Stimulated activated CD4-positive, alpha-beta T cell treated with anti-CD3 and anti-CD28 coated beads, Interleukin-15, amount 100 ng/mL, for 24 hours (primary cell): ENCODE measurements at regions not wholly inside any gene's neighbourhood (a gene's known extent, or its start where the extent isn't known, plus 50 kb on each side); places are given as distances from the start of the nearest gene placed in this dataset.
"Not testable (repeated sequence)": the region's sequence is repeated elsewhere in the genome, so short reads cannot be mapped to it uniquely, and the experiment has no call there.

Source experiments
- DNase-seq: peaks from one replicate; pipeline ENCODE4 v3.0.0-alpha.2; 2020

DNA sequence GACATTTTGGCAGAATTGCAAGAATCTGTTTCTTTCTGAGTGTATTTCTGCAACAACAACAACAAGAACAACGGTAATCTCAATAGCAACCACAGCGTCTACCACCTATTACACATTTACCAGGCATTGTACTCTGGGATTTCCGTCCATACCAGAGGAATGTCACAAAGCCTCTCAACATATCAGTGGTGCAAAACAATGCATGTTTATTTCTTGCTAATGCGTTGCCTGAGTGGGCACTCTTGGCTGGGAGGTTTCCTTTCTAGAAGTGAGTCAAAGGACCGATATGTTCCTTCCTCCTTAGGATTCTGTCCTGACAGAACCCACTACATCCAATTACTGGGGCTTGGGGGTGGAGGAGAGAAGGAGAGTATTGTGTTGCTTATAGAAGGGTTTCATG lies 585.6 kb downstream of the TSN start:
- DNase-seq: no peak

DNA sequence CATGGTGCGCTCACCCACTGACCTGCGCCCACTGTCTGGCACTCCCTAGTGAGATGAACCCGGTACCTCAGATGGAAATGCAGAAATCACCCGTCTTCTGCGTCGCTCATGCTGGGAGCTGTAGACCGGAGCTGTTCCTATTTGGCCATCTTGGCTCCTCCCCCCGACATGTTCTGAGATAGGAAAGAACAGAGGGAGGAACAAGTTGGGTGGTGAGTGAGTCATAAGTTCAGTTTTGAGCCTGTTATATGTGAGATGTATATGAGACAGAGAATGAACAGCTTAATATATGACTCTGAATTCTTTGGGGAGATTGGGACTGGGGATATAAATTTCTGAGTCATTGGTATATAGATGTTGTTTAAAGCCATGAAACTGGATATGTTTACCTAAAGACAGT lies 596.7 kb downstream of the TSN start:
- DNase-seq: not testable (repeated sequence)

DNA sequence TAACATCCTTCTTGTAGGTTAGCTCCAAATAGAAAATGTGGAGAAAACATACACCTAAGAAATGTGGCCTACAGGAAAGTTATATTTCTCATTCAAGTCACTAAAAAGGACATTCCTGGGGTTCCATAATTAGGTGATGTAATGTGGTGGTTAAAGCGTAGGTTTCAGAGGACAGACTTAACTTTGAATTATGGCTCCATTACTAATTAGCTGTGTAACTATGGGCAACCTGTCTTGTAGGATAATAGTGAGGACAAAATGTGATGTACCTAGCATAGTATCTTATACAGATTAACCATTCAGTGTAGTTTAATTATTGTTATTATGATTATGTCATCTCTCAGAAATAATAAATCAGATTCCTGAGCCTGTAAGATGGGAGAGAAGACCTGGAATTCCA lies 602.5 kb downstream of the TSN start:
- DNase-seq: no peak

DNA sequence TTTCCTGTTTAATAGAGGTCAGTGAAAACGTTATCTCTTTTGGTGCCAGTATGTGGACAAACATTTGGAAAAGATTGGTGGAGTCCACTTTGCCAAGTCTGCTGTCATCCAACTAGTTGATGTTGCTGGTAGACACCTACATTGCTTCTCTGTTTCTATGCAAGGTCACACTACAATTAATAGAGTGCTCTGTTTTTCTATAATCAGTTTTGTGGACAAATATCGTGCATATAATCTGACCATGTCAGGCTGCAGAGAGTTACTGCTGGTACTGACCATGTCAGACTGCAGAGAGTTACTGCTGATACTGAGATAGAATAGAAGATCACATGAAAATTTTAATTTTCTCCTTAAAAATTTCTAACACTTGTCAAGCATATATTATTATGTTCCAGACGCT lies 603.3 kb downstream of the TSN start:
- no peak for DNase-seq

DNA sequence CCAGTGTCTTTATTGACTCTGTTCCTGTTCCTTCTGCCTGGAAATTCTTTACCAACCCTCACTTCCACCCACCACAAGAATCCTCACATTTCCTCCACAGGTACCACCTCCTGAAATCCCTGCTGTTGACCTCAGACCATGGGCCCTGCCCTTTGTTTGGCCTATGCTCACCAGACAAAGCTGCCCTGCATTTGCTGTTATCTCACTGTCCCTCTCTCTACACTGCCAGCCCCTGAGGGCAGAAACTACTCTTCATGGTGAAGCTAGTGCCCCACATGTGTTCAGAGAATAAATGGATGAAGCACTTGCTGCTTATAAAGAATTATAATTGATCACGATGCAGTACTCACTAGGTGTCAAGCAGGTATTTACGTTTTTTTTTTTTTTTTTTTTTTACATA lies 608.4 kb downstream of the TSN start:
- DNase-seq: no peak

DNA sequence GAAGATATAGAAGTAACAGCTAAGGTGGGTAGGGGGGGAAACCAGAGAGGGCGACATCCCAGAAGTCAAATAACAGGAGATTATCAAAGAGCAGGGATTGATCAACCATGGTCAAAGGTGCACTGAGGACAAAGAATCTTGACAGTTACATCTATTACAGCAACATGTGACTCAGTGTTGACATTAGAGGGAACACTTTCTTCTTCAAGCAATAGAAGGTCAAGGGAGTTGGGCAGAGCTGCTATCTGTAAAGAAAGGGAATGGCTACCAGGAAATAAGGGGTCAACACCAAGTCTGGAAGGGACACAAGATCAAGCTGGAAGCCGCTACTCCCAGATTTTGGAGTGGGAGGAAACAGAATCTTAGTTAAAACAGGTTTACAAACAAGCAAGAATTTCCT lies 611.0 kb downstream of the TSN start:
- DNase-seq: no peak

DNA sequence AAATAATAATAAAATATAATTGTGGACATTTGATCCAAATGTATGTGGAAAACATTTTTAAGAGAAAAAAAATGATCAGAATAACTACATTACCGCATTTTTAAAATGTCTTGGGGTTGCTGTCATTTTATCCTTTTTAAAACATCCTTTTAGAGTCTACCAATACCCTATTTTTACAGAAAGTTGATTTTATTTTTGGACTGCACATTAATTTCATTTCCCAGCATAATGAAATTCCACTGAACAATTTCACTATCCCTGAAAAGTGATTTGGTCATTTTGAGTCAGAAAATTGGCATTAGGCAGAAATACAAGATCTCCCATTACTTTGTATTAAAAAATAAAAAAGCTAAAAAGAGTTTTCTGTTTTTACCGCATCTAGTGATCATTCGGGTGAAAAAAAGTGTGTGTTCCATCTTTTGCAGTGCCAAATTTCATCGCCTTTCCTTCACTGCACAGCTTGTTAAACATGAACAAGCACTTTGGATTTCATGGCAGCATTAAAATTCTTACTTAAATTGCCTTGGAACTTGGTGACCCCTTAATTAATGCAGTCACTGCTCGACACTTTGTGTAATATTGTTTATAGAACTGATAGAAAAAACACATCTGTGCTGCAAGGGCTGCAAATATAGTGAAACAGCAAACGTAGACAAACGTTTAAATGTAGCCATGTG lies 611.7 kb downstream of the TSN start:
- DNase-seq: no peak

DNA sequence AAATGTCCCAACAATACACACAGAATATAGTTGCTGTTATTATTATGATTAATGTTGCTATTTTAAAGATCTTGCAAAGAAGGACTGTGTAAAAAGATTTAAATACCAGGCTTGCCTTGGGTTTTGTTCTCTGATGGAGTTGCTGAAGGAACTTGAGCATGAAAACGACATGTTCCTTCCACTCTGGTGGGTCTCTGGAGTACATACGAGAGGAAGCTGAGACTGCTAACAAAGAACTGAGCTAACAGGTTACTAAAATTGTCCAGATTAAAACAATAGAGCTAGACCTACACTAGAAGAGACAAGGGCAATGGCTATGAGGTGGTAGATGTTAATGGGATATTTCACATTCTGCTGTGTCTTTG lies 612.2 kb downstream of the TSN start:
- no peak for DNase-seq

DNA sequence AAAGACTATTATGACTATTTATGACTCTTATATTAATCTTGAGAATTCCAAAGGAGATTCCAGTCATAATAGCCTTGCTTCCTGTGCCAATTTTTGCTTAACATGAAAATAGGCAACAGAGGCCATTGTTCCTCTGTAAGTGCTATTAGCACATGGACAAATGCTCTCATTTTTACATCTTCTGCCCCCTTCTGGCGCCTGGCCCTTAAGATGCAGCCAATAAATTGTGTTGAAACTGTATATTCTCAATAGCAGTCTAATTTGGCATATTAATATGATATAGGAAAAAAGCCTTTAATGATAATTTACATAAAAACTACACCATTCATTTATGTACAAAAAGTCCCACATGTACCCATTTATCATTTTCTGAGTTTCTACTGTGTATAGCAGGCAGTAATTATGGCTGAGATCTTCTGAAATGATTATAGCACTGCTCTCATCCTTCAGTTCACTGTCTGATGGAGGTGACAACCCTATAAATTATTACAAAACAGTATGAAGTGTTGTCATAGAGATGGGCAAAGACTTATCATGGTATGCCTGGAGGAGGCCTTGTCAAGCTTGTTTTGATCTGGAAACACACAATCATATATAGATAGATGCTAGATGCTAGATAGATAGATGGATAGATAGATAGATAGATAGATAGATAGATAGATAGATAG lies 613.3 kb downstream of the TSN start:
- DNase-seq: no peak

DNA sequence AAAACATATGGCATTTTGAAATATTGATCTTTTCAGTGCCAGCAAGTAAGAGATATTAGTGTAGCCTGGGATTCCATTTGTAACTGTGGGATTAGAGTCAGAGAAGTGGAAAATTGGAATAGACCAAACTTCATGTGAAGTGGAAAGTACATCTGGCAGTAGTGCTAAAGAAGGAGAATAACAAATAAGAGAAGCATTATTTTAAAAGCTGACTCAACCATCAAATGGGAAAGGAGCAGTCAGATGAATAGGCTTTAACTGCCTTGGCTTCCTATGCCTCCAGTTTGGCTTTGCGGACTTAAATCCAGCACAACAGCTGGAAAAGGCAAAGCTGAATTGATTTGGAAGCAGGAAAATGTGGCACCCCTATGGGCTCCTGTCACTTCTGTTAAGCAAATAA lies 623.1 kb downstream of the TSN start:
- DNase-seq: no peak

DNA sequence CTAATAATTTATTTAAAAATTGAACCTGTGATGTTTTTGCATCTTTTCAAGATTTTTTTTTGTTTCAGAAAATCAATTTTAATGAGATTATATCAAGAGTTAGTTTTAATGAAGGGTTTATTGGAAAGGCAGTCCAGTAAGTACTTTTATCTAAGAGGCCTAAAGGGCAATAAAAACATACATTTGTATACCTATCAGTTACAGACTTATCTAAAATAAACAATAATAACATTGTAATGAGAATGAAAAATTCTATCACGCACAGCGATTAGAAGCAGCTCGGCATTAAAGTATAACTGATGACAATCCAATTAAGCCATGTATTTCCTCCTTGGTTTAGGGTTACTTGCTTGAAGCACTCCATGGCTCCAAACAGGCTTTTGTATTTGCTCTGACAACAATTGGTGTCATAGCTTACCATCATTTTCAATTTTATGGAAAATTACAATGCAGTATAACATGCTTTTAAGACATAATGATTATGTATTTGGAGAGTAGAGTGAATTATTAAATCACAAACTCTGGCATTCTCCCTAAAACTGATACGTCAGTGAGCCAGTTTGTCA lies 629.4 kb downstream of the TSN start:
- DNase-seq: no peak

DNA sequence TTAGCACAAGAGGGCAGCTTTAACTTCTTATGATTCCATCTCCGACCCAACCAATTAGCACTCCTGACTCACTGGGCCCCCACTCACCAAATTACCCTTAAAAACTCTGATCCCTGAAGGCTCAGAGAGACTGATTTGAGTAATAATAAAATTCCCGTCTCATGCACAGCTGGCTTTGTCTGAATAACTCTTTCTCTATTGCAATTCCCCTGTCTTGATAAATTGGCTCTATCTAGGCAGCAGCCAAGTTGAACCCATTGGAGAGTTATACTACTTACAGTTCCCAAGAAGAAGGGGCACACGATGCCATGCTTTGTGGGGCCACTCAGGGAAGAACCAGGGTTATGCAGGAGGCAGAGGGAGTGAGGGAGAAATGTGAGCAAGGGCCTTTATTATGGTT lies 632.8 kb downstream of the TSN start:
- DNase-seq: no peak

DNA sequence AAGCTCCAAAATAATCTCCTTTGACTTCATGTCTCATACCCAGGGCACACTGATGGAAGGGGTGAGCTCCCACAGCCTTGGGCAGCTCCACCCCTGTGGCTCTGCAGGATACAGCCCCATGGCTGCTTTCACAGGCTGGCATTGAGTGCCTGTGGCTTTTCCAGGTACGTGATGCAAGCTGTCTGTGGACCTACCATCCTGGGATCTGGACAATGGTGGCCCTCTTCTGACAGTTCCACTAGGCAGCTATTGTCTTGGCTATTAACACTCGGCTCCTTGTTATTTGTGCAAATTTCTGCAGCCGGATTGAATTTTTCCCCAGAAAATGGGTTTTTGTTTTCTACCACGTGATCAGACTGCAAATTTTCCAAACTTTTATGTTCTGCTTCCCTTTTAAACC lies 634.2 kb downstream of the TSN start:
- DNase-seq: no peak

DNA sequence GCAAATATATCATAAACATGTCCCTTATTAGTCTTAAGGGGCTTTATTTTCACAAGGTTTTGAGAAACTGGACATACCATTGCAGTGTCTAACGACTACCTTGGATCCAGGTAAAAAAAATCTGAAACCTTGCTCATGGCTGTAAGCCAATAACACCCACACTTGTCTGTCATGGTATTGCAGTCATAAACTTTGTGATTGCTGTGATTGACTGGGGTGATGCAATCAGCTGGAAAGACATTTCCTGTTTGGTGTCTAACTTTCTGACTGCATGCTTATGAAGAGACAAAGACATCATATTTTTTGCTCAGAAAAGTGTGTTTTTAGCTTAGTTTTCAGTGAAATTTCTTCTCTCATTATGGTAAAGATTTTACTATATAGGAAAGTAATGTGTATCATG lies 635.0 kb downstream of the TSN start:
- no peak for DNase-seq

DNA sequence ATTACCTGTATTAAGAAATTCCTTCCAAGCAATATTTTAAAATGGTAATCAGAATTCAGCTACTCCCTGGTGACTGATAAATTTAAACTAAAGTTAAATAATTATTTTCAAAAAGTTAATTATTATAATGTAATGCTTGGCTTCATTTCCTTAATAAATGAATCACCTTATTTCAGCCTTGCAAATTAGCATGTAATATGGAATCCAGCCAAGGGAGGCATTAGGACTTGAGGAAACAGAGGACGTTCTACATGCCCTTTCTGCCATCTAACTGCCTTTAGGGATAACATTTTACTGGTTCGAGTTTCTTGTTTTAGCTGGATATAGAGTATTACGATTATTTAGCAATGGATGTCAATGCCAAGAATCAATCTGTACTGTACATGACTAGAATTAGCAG lies 636.3 kb downstream of the TSN start:
- no peak for DNase-seq

DNA sequence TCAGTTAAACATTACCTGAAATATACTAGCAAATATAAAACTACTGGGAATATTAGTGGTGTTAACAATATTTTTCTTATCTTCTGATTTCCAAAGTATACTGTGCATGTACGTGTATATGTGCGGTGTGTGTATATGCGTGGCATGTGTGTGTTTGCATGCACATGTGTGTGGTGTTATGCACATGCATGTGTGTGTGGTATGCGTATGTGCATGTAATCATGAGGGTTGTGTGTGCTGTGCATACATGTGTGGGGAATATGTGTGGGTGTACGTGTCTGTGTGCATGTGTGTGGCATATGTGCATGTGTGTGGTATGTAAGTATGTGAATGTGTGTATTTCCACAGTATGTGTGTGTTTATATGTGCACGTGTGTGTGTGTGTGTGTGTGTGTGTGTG lies 640.2 kb downstream of the TSN start:
- no peak for DNase-seq

DNA sequence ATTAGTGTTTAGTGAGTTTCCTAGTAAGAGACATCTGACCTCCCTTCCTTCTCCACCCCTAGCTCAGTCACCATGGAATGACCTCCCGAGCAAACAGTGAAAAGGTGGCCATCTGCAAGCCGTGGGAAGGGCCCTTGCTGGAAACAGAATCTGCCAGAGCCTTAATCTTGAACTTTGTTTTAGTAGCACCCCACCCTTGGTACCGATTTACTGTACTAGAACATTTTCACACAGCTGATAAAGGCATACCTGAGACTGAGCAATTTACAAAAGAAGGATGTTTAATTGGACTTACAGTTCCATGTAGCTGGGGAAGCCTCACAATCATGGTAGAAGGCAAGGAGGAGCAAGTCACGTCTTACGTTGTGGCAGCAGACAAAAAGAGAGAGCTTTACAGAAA lies 655.8 kb downstream of the TSN start:
- DNase-seq: no peak

DNA sequence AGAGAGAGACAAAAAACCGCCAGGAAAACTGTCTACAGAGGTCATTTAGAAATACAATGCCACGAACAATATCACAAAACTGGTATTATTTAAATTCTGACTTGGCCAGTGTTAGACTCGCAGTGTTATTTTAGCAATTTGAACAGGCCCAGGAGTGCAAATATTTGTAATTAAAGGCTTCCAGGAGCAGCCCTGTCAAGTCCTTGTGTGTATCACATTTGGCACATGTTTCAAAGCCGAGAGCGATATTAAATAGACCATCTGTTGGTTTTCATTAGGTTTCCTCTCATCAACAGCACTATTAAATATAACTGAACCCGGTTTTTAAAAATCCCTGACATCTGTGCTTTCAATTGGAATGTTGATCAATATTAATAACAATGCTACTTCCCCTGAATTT lies 656.9 kb downstream of the TSN start:
- DNase-seq: no peak

DNA sequence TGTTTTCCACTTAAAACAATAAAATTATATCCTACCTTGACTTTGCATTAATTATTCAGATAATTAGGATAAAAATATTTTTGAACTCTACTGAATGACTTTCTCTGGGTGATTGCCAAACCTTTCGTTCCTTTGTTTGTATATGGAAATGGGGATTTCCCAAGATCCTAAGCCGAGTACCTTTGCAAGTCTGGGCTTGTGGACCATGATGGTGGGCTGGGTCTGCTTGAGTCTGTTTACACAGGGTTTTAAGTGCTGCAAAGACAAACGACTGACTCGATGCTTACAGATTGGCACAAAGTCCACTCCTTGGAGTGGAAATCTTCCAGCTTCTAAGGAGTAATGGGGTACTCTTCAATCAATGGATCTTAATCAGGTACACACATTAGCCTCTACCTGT lies 659.5 kb downstream of the TSN start:
- no peak for DNase-seq

DNA sequence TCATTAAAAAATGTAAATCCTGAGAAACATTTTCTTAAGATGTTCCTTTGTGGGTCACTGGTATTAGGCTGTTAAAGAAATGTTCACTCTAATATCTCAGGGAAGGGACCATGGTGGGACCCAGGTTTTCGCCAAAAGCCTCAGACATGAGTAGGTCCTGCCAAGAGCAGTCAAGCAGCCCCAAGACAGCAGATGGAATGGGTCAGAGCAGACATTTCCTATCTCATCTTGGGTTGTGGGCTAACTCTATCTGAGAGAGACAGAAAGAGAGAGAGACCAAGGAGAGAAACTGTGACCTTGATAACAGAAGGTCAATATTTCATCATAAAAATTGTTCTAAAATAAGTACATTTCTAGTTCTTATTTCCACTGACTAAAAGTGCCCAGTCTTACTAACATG lies 661.7 kb downstream of the TSN start:
- no peak for DNase-seq

DNA sequence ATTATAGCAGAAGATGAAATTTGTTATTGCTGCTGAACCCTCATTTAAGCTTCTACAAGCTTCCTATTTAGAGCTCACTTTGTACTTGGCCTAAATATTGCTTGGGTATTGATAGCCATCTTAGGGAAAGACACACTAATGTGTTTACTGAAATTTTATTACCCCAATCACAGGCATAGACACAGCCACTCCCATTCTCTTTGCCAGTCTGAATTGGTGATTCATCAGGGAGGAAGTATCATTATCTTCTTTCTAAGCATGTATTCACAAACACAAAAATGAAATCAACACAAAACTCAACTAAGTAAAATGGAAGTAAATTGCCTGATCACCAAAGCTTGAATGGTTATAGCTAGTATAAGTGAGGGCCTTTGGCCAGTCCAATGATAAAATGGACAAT lies 666.3 kb downstream of the TSN start:
- no peak for DNase-seq

DNA sequence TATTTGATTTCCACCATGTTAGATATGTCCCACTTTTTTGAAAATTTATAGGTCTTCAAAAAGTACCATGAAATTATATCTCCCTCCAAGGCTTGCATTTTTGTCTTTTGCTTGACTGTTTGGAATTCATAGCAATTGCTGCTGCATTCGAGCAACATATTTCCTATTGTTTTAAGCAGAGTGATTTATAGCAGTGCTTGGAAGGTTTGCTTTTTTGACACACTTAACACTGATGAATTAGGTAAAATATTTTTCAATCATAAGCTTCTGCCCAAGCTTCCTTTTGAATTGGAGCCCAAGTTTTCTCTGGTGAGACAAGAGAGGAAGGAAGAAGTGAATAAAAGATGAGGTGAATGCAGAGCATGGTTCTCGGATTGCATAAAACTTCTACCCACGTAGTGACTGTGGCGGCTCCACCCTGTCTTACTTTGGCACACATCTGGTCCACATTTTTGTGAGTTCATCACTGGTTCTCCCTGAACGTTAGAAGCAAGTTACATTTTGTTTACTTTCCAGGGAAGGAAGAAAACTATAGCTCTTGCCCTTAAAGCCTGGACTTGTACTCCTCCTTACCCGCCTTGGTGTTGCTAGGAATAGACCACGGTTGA lies 667.0 kb downstream of the TSN start:
- DNase-seq: no peak

DNA sequence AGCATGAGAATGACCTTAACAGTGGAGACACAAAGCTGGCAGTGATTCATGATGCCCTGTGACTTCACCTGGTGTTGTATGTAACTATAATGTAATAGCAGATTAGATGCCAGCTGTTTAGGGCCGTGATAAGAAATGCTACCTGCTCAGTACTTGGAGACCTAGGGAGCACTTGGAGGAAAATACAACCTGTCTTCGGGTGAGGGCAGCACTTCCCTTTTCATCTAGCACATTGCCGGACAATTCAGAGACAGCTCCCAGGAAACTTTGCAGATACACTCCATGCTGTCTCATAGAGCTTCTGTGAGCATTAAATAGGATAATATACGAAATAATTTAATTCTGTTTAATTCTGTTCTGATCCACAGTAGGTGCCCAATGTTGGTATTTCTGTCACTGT lies 668.5 kb downstream of the TSN start:
- no peak for DNase-seq

DNA sequence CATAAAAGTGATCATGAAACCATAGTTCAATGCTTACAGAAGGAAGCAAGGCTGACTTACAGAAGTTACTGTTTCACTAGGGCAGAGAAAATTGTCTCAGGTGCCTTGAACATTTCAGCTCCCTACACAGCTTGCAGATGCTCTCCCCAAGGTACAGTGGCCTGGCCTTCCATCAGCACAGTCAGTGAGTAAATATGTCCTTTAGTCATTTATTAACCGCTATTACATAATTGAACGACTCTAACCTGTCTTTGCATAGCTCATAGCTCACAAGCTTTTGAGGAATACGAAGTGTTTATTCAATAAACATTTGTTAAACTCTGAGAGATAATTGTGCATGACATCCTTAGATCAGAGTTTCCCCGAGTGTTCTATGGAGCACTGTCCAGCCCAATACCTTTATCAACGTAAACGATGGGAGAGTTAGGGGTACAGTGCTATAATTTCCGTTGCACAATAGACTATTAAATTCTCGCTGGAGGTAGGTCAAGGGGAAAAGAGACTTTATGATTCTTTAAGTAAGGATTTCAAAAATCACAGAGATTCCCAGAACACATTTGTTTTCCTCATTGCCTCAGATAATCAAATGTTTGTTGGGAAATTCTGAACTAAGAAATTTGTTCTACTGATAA lies 677.8 kb downstream of the TSN start:
- no peak for DNase-seq
